Suppressor macrophage treated with lipopolysaccharide for 4 hours (primary cell): ENCODE measurements at regions not wholly inside any gene's neighbourhood (a gene's known extent, or its start where the extent isn't known, plus 50 kb on each side); places are given as distances from the start of the nearest gene placed in this dataset.

Experiments used
- DNase-seq: peaks from one replicate; pipeline ENCODE4 v3.0.0-alpha.2; 2020

DNA sequence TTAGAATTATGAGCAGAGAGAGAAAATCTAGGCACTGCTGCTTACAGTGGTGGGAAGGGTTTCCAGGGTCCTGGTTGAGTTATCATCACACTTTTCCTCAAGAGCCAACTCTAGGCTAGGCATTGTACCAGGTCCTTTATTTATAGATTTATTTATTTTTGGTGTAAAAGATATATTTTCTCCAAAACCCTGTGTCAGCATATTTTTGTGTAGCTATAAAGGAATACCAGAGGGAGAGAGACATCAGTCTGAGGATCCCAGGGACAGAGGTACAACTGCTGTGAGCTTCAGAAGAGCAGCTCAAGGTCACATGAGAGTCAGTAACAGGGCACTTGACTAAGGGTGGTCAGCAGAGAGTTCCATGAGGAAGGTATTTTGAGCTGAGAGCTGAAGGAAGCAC lies 159.7 kb downstream of the SLC35B3 start:
- DNase-seq, result no peak

- DNase-seq, result no peak
Measured at GRCh38 chr6:8274226-8274625, 161.1 kb downstream of the SLC35B3 start.

GRCh38 chr6:8269872-8270454 lies 165.4 kb downstream of the SLC35B3 start:
- no peak for DNase-seq

DNA sequence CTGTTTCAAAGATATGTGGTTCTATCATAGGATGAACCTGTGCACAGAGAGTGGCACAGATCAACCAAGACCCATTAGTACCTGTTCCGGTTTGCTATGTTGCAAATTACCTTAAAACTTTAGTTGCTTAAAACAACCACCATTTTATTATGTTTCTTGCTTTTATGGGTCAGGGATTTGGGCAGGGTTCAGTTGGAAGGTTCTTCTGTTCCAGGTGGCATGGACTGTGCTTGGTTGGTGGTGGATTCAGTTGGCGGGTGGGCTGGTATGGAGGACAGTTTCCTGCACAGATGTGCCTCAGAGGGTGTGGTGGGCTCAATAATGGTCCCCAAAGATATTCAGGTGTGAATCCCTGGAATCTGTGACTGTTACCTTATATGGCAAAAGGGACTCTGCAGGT lies 166.3 kb downstream of the SLC35B3 start:
- DNase-seq, result no peak

- no peak for DNase-seq
Measured at GRCh38 chr6:8268606-8269005, 166.3 kb upstream of the EEF1E1 start.

DNA sequence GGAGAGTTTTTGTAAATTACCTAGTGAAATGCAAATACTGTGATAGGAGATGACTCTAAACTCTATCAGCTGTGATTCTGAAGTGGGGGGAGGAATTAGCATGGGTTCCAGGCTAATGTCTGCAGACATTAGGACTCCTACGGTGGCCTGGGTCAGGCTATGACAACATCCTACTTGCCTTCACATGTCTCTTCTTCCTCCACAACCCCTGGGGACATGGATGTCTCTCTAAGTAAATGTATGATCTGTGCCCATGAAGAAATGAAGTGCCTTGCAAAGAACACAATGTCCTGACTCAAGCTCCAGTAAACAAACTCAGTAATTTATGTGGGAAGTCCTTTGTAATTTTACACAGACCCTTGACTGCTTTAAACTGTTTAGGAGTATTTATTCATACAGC lies 165.8 kb upstream of the EEF1E1 start:
- no peak for DNase-seq

GRCh38 chr6:8260610-8261009 lies 158.3 kb upstream of the EEF1E1 start:
- no peak for DNase-seq

GRCh38 chr6:8246403-8246802 lies 144.1 kb upstream of the EEF1E1 start:
- DNase-seq, result no peak

- no peak for DNase-seq
Measured at GRCh38 chr6:8245726-8246125, 143.4 kb upstream of the EEF1E1 start.

GRCh38 chr6:8243475-8243874 lies 141.1 kb upstream of the EEF1E1 start:
- no peak for DNase-seq

DNA sequence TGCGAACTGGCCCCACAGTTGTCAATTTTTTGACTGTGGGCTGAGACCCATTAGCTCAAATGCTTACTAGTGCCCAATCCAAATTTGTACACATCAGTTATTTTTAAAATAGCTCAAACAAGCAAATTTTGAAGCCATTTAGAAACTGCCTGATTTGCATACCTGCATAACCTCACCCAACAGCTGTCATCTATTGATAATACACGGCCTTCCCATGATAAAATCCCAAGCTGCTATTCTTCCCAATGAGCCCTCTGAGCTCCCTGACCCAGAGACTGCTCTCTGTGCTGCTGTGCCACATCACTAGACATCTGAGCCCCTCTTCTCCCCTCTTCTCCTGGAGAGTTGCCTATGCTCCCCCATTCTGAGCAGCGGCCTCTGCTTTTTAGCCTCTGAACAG lies 140.5 kb upstream of the EEF1E1 start:
- DNase-seq, result no peak

DNA sequence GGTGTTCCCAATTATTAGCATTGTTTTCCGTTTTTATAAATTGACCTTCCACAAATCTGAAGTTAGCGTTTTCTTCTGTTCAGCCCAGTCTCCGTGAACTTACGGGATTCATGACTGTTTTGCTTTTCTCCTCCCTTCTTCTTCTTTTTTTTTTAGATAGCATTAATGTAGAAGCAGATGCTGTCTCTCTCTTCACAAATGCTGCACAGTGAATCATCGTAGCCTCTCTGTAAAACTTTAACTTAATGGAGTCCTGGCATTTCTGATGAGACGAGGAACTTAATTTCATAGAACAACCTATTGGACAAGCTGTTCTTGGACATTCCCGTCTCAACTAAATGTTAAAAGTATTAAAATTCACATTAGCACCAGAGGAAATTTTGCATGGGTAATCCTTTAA lies 138.0 kb upstream of the EEF1E1 start:
- no peak for DNase-seq

GRCh38 chr6:8238773-8239683 lies 136.7 kb upstream of the EEF1E1 start:
- no peak for DNase-seq

DNA sequence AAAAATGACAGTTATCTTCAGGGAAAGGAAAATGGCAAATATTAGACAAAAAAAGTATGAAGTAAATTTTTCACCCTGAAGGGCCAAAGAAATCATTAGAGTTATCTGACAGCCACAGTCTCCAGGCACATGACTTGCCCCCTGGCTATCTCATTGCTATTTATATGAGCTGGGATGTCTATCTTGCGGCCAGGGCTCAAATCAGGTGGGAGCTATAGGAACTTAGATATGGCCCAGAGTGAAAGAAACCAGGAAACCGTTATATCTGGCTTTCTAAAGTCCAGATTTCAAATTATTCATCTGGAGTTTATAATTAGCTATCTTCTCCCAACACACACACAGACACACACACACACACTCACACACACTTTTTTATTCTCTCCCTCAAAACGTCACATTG lies 135.3 kb upstream of the EEF1E1 start:
- no peak for DNase-seq

GRCh38 chr6:8236956-8237355 lies 134.6 kb upstream of the EEF1E1 start:
- DNase-seq, result no peak

DNA sequence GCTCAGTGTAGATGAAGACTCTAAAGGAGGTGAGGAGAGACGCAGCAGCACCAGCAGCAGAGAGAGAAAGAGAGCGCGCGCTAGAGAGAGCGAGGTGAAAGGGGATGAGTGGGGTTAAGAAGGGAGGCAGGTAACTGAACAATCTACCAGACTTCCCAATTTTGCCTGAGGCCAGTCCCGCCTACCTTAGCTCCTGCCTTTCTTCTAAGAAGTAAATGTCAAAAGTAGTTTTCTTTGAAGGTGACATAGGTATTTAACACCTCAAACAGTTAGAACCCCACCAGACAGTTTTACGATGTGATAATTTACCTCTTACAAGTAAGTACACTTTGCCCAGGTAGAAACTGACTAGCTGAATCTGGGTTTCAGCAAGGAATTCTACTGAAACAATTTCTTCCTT lies 132.0 kb upstream of the EEF1E1 start:
- DNase-seq, result no peak

GRCh38 chr6:8231956-8232355 lies 129.6 kb upstream of the EEF1E1 start:
- no peak for DNase-seq

DNA sequence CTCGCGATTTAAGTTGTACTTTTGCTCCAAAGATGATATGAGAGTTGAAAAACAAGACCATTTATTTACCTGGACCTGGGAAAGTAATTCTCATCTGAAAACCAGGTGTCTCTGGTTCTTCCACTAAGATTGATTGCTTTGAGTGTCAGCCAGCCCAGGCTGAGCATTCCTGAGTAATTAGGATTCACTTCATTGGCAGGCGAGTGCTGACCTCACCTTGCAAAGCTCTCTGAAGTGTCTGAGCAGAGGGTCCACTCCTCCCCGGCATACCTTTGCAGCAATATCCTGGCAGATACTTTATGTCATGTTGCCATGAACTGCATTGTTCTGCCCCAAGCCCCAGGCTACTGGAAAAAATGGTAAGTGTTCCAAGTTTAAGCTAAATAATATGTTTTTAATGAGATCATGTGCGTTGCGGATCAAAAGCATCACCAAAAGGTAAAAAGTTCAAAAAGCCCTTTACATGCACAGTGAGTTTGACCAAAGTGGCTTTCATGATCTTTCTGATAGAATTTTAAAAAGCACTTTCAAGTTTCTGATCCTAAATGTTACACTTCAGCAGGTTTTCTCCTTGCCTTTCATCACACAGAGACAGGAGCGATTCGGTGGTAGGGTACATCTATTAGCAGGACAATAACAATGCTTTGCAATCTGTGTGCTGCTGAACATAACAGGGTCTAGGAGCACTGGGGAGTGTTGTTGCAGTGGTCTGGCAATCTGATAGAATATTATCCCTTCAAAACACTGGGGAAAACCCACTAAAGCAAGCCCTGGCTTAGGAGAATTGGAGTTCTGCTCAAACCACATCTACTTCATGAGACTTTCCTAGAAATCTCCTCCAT lies 127.8 kb upstream of the EEF1E1 start:
- no peak for DNase-seq

DNA sequence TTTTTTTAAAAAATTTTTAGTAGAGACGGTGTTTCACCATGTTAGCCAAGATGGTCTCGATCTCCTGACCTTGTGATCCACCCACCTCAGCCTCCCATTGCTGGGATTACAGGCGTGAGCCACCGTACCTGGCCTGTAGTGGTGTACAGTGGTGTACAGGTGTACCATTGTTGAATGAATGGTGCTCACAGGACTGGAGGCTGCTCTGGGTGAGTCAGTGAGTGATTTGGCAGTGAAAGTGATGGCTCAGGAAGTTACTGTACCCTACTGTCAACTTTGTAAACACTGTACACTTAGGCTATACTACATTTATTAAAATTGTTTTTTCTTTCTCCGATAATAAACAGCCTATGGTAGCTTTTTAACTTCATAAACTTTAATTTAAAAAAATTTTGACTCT lies 122.8 kb upstream of the EEF1E1 start:
- no peak for DNase-seq

DNA sequence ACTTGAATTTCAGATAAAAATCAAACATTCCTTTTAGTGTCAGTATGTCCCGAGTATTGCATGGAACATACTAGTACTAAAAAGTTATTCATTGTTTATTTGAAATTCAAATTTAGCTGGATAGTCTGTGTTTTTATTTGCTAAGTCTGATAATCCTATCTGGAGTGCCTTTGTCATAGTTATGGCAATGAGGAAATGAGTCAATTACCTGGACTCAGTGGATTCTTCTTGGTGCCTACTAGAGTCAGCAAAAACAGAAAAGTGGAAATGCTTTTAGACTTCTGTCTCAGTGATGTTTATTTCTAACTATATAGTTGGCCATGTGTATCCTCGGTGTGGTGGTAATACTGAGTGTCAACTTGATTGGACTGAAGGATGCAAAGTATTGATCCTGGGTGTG lies 121.3 kb upstream of the EEF1E1 start:
- no peak for DNase-seq

DNA sequence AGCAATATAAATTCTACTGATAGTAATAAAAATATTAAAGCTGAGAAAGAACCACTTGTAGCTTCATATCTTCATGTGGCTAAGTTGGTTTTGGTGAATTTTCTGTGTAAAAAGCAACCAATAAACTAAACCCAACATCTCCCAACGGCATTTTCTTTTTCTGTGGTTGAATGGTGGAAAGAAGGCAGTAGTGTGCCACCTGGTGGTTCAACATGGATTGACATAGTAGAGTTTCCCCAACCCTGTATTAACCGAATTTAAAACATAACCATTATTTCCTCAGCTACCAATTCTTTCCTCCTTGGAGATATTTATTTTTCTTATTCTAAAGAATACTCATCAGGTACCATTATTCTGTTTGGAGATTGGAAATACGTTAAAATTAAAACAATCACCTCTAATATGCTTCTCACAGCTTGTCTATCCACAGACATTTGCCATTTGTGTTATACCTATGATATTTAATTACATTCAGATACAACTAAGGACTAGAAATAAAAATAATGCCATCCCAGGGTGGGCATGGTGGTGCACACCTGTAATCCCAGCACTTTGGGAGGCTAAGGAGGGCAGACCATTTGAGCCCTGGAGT lies 117.1 kb upstream of the EEF1E1 start:
- peak; percentile 61 for DNase-seq

- no peak for DNase-seq
Measured at GRCh38 chr6:8218861-8219260, 116.5 kb upstream of the EEF1E1 start.

- no peak for DNase-seq
Measured at GRCh38 chr6:8215631-8216030, 113.3 kb upstream of the EEF1E1 start.
